Mononuclear cell (primary cell): ENCODE measurements at regions not wholly inside any gene's neighbourhood (a gene's known extent, or its start where the extent isn't known, plus 50 kb on each side); places are given as distances from the start of the nearest gene placed in this dataset.

Experiments used
- H3K27me3 ChIP-seq: 2 replicates; pipeline ENCODE4 v1.6.0; 2011; ENCODE audit warnings: low read length, control low read depth; ENCODE audit not compliant: insufficient read depth
- H3K4me1 ChIP-seq: 2 replicates; pipeline ENCODE4 v1.5.1; 2011; ENCODE audit warnings: mild to moderate bottlenecking, low read length, control low read depth; ENCODE audit not compliant: insufficient read depth
- H3K4me3 ChIP-seq: 2 replicates; pipeline ENCODE4 v1.5.1; 2011; ENCODE audit warnings: mild to moderate bottlenecking, low read length, moderate library complexity
- H3K9me3 ChIP-seq: 2 replicates; pipeline ENCODE4 v1.5.1; 2011; ENCODE audit warnings: low read depth, mild to moderate bottlenecking, control low read depth, low read length

GRCh38 chr18:38996056-38996455 lies 1430.5 kb upstream of the CELF4 start:
- H3K4me3 ChIP-seq = no peak overlapping the region
- H3K27me3 ChIP-seq = no peaks in the 10 kb centered on the region
- H3K9me3 ChIP-seq = no peaks in the 10 kb centered on the region
- H3K4me1 ChIP-seq = no peaks in the 10 kb centered on the region

GRCh38 chr18:38993342-38993741 lies 1427.7 kb upstream of the CELF4 start:
- Histone ChIP-seq H3K27me3 (no peaks in the 10 kb centered on the region), H3K9me3 (no peaks in the 10 kb centered on the region), H3K4me3 (no peak overlapping the region), H3K4me1 (no peaks in the 10 kb centered on the region)

- Histone ChIP-seq H3K27me3 (no peaks in the 10 kb centered on the region), H3K9me3 (no peaks in the 10 kb centered on the region), H3K4me3 (no peak overlapping the region), H3K4me1 (peaks cover 3% of the 10 kb centered on the region)
These were observed 1419.4 kb upstream of the CELF4 start for GRCh38 chr18:38984968-38985367.

- Histone ChIP-seq H3K27me3 (no peaks in the 10 kb centered on the region), H3K4me1 (peaks cover 3% of the 10 kb centered on the region), H3K9me3 (no peaks in the 10 kb centered on the region), H3K4me3 (no peak overlapping the region)
These were observed 1416.5 kb upstream of the CELF4 start for GRCh38 chr18:38982072-38982471.

GRCh38 chr18:38981389-38981788 lies 1415.8 kb upstream of the CELF4 start:
- H3K4me1 ChIP-seq = peaks cover 3% of the 10 kb centered on the region
- no peaks in the 10 kb centered on the region for H3K9me3 ChIP-seq
- no peak overlapping the region for H3K4me3 ChIP-seq
- no peaks in the 10 kb centered on the region for H3K27me3 ChIP-seq

- Histone ChIP-seq H3K9me3 (no peaks in the 10 kb centered on the region), H3K4me1 (peaks cover 3% of the 10 kb centered on the region), H3K27me3 (no peaks in the 10 kb centered on the region), H3K4me3 (no peak overlapping the region)
These were observed 1414.8 kb upstream of the CELF4 start for GRCh38 chr18:38980420-38980819.

GRCh38 chr18:38972571-38972970 lies 1407.0 kb upstream of the CELF4 start:
- Histone ChIP-seq H3K4me1 (no peaks in the 10 kb centered on the region), H3K4me3 (no peak overlapping the region), H3K27me3 (no peaks in the 10 kb centered on the region), H3K9me3 (no peaks in the 10 kb centered on the region)

- H3K4me3 ChIP-seq = no peak overlapping the region
- H3K4me1 ChIP-seq = no peaks in the 10 kb centered on the region
- no peaks in the 10 kb centered on the region for H3K9me3 ChIP-seq
- H3K27me3 ChIP-seq = no peaks in the 10 kb centered on the region
These were observed 1406.3 kb upstream of the CELF4 start for GRCh38 chr18:38971881-38972280.

GRCh38 chr18:38966841-38967240 lies 1401.2 kb upstream of the CELF4 start:
- Histone ChIP-seq H3K4me1 (no peaks in the 10 kb centered on the region), H3K4me3 (no peak overlapping the region), H3K9me3 (no peaks in the 10 kb centered on the region), H3K27me3 (no peaks in the 10 kb centered on the region)

- Histone ChIP-seq H3K9me3 (no peaks in the 10 kb centered on the region), H3K27me3 (no peaks in the 10 kb centered on the region), H3K4me1 (no peaks in the 10 kb centered on the region), H3K4me3 (no peak overlapping the region)
These were observed 1398.5 kb upstream of the CELF4 start for GRCh38 chr18:38963943-38964660.

GRCh38 chr18:38961880-38962279 lies 1396.3 kb upstream of the CELF4 start:
- Histone ChIP-seq H3K4me3 (no peak overlapping the region), H3K4me1 (no peaks in the 10 kb centered on the region), H3K27me3 (no peaks in the 10 kb centered on the region), H3K9me3 (no peaks in the 10 kb centered on the region)

- Histone ChIP-seq H3K4me1 (no peaks in the 10 kb centered on the region), H3K4me3 (no peak overlapping the region), H3K9me3 (no peaks in the 10 kb centered on the region), H3K27me3 (no peaks in the 10 kb centered on the region)
These were observed 1392.1 kb upstream of the CELF4 start for GRCh38 chr18:38957736-38958135.

GRCh38 chr18:38956068-38956467 lies 1390.5 kb upstream of the CELF4 start:
- Histone ChIP-seq H3K4me3 (no peak overlapping the region), H3K9me3 (no peaks in the 10 kb centered on the region), H3K4me1 (no peaks in the 10 kb centered on the region), H3K27me3 (no peaks in the 10 kb centered on the region)

GRCh38 chr18:38951633-38952032 lies 1386.0 kb upstream of the CELF4 start:
- no peak overlapping the region for H3K4me3 ChIP-seq
- no peaks in the 10 kb centered on the region for H3K9me3 ChIP-seq
- H3K27me3 ChIP-seq = no peaks in the 10 kb centered on the region
- H3K4me1 ChIP-seq = no peaks in the 10 kb centered on the region

- no peak overlapping the region for H3K4me3 ChIP-seq
- no peaks in the 10 kb centered on the region for H3K9me3 ChIP-seq
- H3K4me1 ChIP-seq = no peaks in the 10 kb centered on the region
- no peaks in the 10 kb centered on the region for H3K27me3 ChIP-seq
These were observed 1382.8 kb upstream of the CELF4 start for GRCh38 chr18:38948436-38948835.

- Histone ChIP-seq H3K9me3 (peaks cover 4% of the 10 kb centered on the region), H3K4me1 (peaks cover 4% of the 10 kb centered on the region), H3K27me3 (no peaks in the 10 kb centered on the region), H3K4me3 (no peak overlapping the region)
These were observed 1378.9 kb upstream of the CELF4 start for GRCh38 chr18:38944446-38945024.
